ENCODE measurements at regions not wholly inside any gene's neighbourhood (a gene's known extent, or its start where the extent isn't known, plus 50 kb on each side); places are given as distances from the start of the nearest gene placed in this dataset.

DNA sequence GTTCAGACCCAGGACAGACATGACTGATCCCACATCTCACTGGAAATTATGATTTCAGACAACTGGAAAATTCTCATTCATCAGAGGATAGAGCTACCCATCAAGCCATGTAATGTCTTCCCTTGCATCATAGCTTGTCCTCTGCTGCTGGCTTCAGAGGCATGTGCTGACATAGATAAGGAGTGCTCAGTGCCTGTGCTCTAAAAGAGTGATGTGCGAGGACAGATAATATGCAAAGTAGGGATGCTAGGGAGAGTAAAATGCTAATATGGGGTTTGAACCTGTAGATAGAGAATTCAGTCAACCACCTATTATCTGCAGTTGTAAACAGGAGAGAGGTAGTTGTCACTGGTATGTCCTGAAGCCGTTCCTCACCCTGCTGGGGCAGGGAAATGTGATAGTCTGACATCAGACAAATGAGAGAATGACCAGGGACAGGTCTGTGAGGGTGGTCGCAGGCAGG lies 349.7 kb upstream of the CCL2 start:
- no peaks in the 10 kb centered on the region for H3K27me3 ChIP-seq (ENCODE audit: control insufficient read depth, insufficient read depth, low read length)
- DNase-seq (ENCODE audit: low read depth in 2 of 2), result no peak
- H3K4me2 ChIP-seq (ENCODE audit: extremely low read depth, insufficient read depth, low read length), result no peak overlapping the region
- TF ChIP-seq, protein P1, sequence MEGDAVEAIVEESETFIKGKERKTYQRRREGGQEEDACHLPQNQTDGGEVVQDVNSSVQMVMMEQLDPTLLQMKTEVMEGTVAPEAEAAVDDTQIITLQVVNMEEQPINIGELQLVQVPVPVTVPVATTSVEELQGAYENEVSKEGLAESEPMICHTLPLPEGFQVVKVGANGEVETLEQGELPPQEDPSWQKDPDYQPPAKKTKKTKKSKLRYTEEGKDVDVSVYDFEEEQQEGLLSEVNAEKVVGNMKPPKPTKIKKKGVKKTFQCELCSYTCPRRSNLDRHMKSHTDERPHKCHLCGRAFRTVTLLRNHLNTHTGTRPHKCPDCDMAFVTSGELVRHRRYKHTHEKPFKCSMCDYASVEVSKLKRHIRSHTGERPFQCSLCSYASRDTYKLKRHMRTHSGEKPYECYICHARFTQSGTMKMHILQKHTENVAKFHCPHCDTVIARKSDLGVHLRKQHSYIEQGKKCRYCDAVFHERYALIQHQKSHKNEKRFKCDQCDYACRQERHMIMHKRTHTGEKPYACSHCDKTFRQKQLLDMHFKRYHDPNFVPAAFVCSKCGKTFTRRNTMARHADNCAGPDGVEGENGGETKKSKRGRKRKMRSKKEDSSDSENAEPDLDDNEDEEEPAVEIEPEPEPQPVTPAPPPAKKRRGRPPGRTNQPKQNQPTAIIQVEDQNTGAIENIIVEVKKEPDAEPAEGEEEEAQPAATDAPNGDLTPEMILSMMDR (conservative IDR thresholded peaks at IDR 0.05 in 1 of 2, IDR thresholded peaks at IDR 0.05 in 1 of 2; ENCODE audit: low read depth in 1 of 2, low read length in 2 of 2), result no peak
- TF ChIP-seq EZH2 (IDR thresholded peaks at IDR 0.05; ENCODE audit: low read length, missing control alignments), result no peak
- H2AFZ ChIP-seq (ENCODE audit: low read length), result no peak overlapping the region
- no peak overlapping the region for H3K27ac ChIP-seq (ENCODE audit: insufficient read depth, low read length)
- H3K4me1 ChIP-seq (ENCODE audit: control insufficient read depth, extremely low read depth, insufficient read depth, low read length), result no peaks in the 10 kb centered on the region
- H3K36me3 ChIP-seq (ENCODE audit: control insufficient read depth, insufficient read depth, low read length), result no peaks in the 10 kb centered on the region
- H3K9me3 ChIP-seq (ENCODE audit: control insufficient read depth, insufficient read depth, low read depth, low read length), result no peaks in the 10 kb centered on the region
- no peak overlapping the region for H3K9ac ChIP-seq (ENCODE audit: insufficient read depth, low read length)
- H3K4me3 ChIP-seq (replicated peaks in 1 of 4; ENCODE audit: control extremely low read depth in 1 of 4, insufficient read depth in 1 of 4, low read depth in 3 of 4, low read length in 4 of 4), result no peak overlapping the region
- no peaks in the 10 kb centered on the region for H4K20me1 ChIP-seq (ENCODE audit: control insufficient read depth, extremely low read depth, insufficient read depth, low read length)
- no peaks in the 10 kb centered on the region for H3K79me2 ChIP-seq (ENCODE audit: control insufficient read depth, insufficient read depth, low read length)

DNA sequence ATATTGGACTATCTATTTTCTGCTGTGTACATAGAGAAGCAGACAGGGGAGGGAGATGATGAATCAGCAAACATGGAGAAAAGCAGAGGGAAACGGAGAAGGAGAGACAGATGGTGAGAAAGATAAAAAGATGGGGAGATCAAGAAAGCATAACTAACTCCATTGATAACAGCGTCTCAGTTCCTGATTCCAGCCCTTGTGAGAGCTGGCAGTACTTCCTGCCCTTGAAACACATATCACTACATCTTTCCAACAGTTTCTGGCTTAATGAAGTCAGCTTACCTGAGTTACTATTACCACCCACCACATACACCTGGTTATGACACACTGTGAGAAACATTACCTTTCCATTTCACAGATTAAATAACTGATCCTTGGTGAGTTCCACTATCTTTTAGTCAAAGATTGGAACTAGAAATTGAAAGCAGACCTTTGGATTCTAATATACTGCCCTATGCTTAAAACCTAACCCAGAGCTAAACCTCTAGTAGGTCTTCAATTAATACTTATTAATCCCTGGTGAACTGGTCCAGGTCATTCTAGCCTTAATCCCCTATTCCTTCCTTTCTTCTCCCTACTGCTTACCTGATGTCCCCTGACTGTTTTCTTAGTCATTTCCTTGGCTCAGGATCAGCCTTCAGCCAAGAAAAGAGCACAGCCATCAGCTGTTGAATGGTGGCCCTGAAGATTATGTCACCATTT lies 346.6 kb upstream of the CCL2 start:
- no peak overlapping the region for H3K4me2 ChIP-seq (ENCODE audit: extremely low read depth, insufficient read depth, low read length)
- H3K27ac ChIP-seq (ENCODE audit: insufficient read depth, low read length), result no peak overlapping the region
- TF ChIP-seq EZH2 (IDR thresholded peaks at IDR 0.05; ENCODE audit: low read length, missing control alignments), result no peak
- TF ChIP-seq, protein P1 (conservative IDR thresholded peaks at IDR 0.05 in 1 of 2, IDR thresholded peaks at IDR 0.05 in 1 of 2; ENCODE audit: low read depth in 1 of 2, low read length in 2 of 2), result no peak
- H3K36me3 ChIP-seq (ENCODE audit: control insufficient read depth, insufficient read depth, low read length), result no peaks in the 10 kb centered on the region
- no peak overlapping the region for H3K4me3 ChIP-seq (replicated peaks in 1 of 4; ENCODE audit: control extremely low read depth in 1 of 4, insufficient read depth in 1 of 4, low read depth in 3 of 4, low read length in 4 of 4)
- no peaks in the 10 kb centered on the region for H3K27me3 ChIP-seq (ENCODE audit: control insufficient read depth, insufficient read depth, low read length)
- no peak for DNase-seq (ENCODE audit: low read depth in 2 of 2)
- no peaks in the 10 kb centered on the region for H4K20me1 ChIP-seq (ENCODE audit: control insufficient read depth, extremely low read depth, insufficient read depth, low read length)
- H2AFZ ChIP-seq (ENCODE audit: low read length), result no peak overlapping the region
- no peaks in the 10 kb centered on the region for H3K4me1 ChIP-seq (ENCODE audit: control insufficient read depth, extremely low read depth, insufficient read depth, low read length)
- H3K9ac ChIP-seq (ENCODE audit: insufficient read depth, low read length), result no peak overlapping the region
- no peaks in the 10 kb centered on the region for H3K9me3 ChIP-seq (ENCODE audit: control insufficient read depth, insufficient read depth, low read depth, low read length)
- H3K79me2 ChIP-seq (ENCODE audit: control insufficient read depth, insufficient read depth, low read length), result no peaks in the 10 kb centered on the region

DNA sequence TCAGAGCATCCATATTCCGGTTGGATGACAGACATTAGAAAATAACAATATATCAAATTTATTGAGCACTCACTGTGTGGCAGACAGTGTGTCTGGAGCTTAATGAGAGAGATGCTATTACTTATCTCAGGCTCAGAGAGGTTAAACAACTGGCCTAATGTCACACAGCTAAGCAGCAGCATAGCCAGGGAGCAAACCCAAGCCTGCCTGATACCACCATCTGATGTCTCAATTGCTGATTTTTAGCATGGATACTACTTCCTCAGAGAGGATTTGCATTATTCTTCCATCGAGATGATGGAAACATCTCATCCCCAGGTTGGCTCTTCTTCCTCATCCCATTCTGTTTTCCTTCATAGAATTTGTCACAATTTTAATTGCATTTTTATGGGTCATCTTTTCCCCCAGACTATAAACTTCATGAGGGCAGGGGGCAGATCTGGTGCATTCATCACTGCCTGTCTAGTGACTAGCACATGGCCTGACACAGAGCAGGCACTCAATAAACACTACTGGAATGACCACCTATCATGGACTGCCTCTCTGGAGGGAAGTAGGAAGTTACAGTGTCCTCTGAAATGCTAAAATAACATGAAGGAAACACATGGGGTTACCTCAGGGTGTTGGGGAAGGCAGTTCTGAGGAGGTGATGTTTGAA lies 344.8 kb upstream of the CCL2 start:
- H3K4me2 ChIP-seq (ENCODE audit: extremely low read depth, insufficient read depth, low read length), result no peak overlapping the region
- no peak overlapping the region for H3K9ac ChIP-seq (ENCODE audit: insufficient read depth, low read length)
- TF ChIP-seq, protein P1 (conservative IDR thresholded peaks at IDR 0.05 in 1 of 2, IDR thresholded peaks at IDR 0.05 in 1 of 2; ENCODE audit: low read depth in 1 of 2, low read length in 2 of 2), result no peak
- no peak for TF ChIP-seq EZH2 (IDR thresholded peaks at IDR 0.05; ENCODE audit: low read length, missing control alignments)
- DNase-seq (ENCODE audit: low read depth in 2 of 2), result no peak
- no peak overlapping the region for H2AFZ ChIP-seq (ENCODE audit: low read length)
- no peaks in the 10 kb centered on the region for H3K4me1 ChIP-seq (ENCODE audit: control insufficient read depth, extremely low read depth, insufficient read depth, low read length)
- H3K4me3 ChIP-seq (replicated peaks in 1 of 4; ENCODE audit: control extremely low read depth in 1 of 4, insufficient read depth in 1 of 4, low read depth in 3 of 4, low read length in 4 of 4), result no peak overlapping the region
- H4K20me1 ChIP-seq (ENCODE audit: control insufficient read depth, extremely low read depth, insufficient read depth, low read length), result no peaks in the 10 kb centered on the region
- no peaks in the 10 kb centered on the region for H3K79me2 ChIP-seq (ENCODE audit: control insufficient read depth, insufficient read depth, low read length)
- H3K36me3 ChIP-seq (ENCODE audit: control insufficient read depth, insufficient read depth, low read length), result no peaks in the 10 kb centered on the region
- H3K9me3 ChIP-seq (ENCODE audit: control insufficient read depth, insufficient read depth, low read depth, low read length), result no peaks in the 10 kb centered on the region
- no peaks in the 10 kb centered on the region for H3K27me3 ChIP-seq (ENCODE audit: control insufficient read depth, insufficient read depth, low read length)
- no peak overlapping the region for H3K27ac ChIP-seq (ENCODE audit: insufficient read depth, low read length)

Measured in fibroblast of lung (primary cell).